Mesenchymal stem cell (in vitro differentiated cells and primary cell): ENCODE measurements at regions not wholly inside any gene's neighbourhood (a gene's known extent, or its start where the extent isn't known, plus 50 kb on each side); places are given as distances from the start of the nearest gene placed in this dataset.

Source experiments
- DNase-seq: peaks from one replicate; pipeline ENCODE4 v3.0.0-alpha.2; 2013
- H2AFZ ChIP-seq: one replicate; pipeline ENCODE4 v1.6.1; 2013; ENCODE audit warnings: low read depth, mild to moderate bottlenecking, control low read depth, inconsistent platforms, low read length, moderate library complexity
- H2AK5ac ChIP-seq: 2 replicates; pipeline ENCODE4 v1.6.1; 2013; ENCODE audit warnings: low read length, moderate library complexity, mild to moderate bottlenecking, inconsistent platforms; ENCODE audit not compliant: severe bottlenecking
- H2BK120ac ChIP-seq: one replicate; pipeline ENCODE4 v1.6.1; 2013; ENCODE audit warnings: low read depth, mild to moderate bottlenecking, inconsistent platforms, low read length, moderate library complexity
- H2BK12ac ChIP-seq, 2 experiments: one replicate each; pipeline ENCODE4 v1.6.1; 2013; ENCODE audit warnings: inconsistent platforms in 2 of 2, low read length in 2 of 2, mild to moderate bottlenecking in 2 of 2, moderate library complexity in 2 of 2, control low read depth in 1 of 2
- H2BK15ac ChIP-seq: one replicate; pipeline ENCODE4 v1.6.1; 2013; ENCODE audit warnings: mild to moderate bottlenecking, low read depth, inconsistent platforms; ENCODE audit not compliant: poor library complexity, severe bottlenecking
- H2BK5ac ChIP-seq: 2 replicates; pipeline ENCODE4 v1.6.1; 2013; ENCODE audit warnings: low read depth, mild to moderate bottlenecking, low read length, control low read depth, inconsistent platforms; ENCODE audit not compliant: poor library complexity, severe bottlenecking
- H3K14ac ChIP-seq, 2 experiments: one replicate each; pipeline ENCODE4 v1.6.1; 2013; ENCODE audit warnings: inconsistent platforms in 2 of 2, low read length in 2 of 2, control low read depth in 1 of 2, mild to moderate bottlenecking in 1 of 2, moderate library complexity in 1 of 2
- H3K18ac ChIP-seq, 2 experiments: one replicate each; pipeline ENCODE4 v1.6.1; 2013; ENCODE audit warnings: inconsistent platforms in 2 of 2, low read length in 2 of 2, control low read depth in 1 of 2, low read depth in 1 of 2, mild to moderate bottlenecking in 1 of 2
- H3K23ac ChIP-seq, 2 experiments: one replicate each; pipeline ENCODE4 v1.6.1; 2013; ENCODE audit warnings: inconsistent platforms in 2 of 2, low read length in 2 of 2, mild to moderate bottlenecking in 2 of 2, moderate library complexity in 2 of 2, control low read depth in 1 of 2
- H3K27ac ChIP-seq: 2 replicates; pipeline ENCODE4 v1.5.1; 2013; ENCODE audit warnings: mild to moderate bottlenecking, moderate library complexity, low read length, control low read depth, inconsistent platforms; ENCODE audit not compliant: poor library complexity, severe bottlenecking
- H3K27me3 ChIP-seq, 2 experiments: 2 replicates each; pipeline versions ENCODE4 v1.6.1 to v1.7.0; 2013; ENCODE audit warnings: low read length in 2 of 2, mild to moderate bottlenecking in 2 of 2, moderate library complexity in 2 of 2, control low read depth in 1 of 2, inconsistent platforms in 1 of 2; ENCODE audit not compliant: control insufficient read depth in 1 of 2, insufficient read depth in 1 of 2
- H3K36me3 ChIP-seq, 2 experiments: 2 replicates each; pipeline versions ENCODE4 v1.6.1 to v1.7.0; 2013; ENCODE audit warnings: low read length in 2 of 2, control low read depth in 1 of 2, inconsistent platforms in 1 of 2, low read depth in 1 of 2, mild to moderate bottlenecking in 1 of 2; ENCODE audit not compliant: insufficient read depth in 2 of 2, control insufficient read depth in 1 of 2
- H3K4ac ChIP-seq, 2 experiments: one replicate each; pipeline ENCODE4 v1.6.1; 2013; ENCODE audit warnings: inconsistent platforms in 2 of 2, low read length in 2 of 2, mild to moderate bottlenecking in 2 of 2, moderate library complexity in 2 of 2, control low read depth in 1 of 2, low read depth in 1 of 2
- H3K4me1 ChIP-seq: 2 replicates; pipeline ENCODE4 v1.6.1; 2013; ENCODE audit warnings: low read depth, low read length, control low read depth; ENCODE audit not compliant: control insufficient read depth, insufficient read depth
- H3K4me2 ChIP-seq: 2 replicates; pipeline ENCODE4 v1.6.1; 2013; ENCODE audit warnings: low read length, mild to moderate bottlenecking, inconsistent platforms; ENCODE audit not compliant: poor library complexity, severe bottlenecking
- H3K4me3 ChIP-seq, 2 experiments: 2 replicates each; pipeline versions ENCODE4 v1.5.1 to v1.7.0; 2013; ENCODE audit warnings: low read length in 2 of 2, mild to moderate bottlenecking in 2 of 2, control low read depth in 1 of 2, low read depth in 1 of 2; ENCODE audit not compliant: insufficient read depth in 1 of 2
- H3K79me1 ChIP-seq: replicated peaks from 2 replicates; pipeline ENCODE4 v1.6.1; 2013; ENCODE audit warnings: mild to moderate bottlenecking, control low read depth, low read length, inconsistent platforms; ENCODE audit not compliant: poor library complexity, severe bottlenecking
- H3K9ac ChIP-seq: 2 replicates; pipeline ENCODE4 v1.7.0; 2013; ENCODE audit warnings: mild to moderate bottlenecking, low read length, moderate library complexity
- H3K9me3 ChIP-seq: 2 replicates; pipeline ENCODE4 v1.7.0; 2013; ENCODE audit warnings: mild to moderate bottlenecking, low read length; ENCODE audit not compliant: control insufficient read depth
- H4K8ac ChIP-seq: one replicate; pipeline ENCODE4 v1.6.1; 2013; ENCODE audit warnings: inconsistent platforms, mild to moderate bottlenecking, low read length, moderate library complexity
- H4K91ac ChIP-seq: one replicate; pipeline ENCODE4 v1.6.1; 2013; ENCODE audit warnings: mild to moderate bottlenecking, low read length, inconsistent platforms
- WGBS: methylation state at CpG from one replicate; pipeline ENCODE4 v1.1.7; 2013; ENCODE audit warnings: mixed read lengths; 5-methylcytosine and 5-hydroxymethylcytosine counted together

GRCh38 chr10:78787125-78787524 lies 281.6 kb upstream of the ZMIZ1 start:
- no peak overlapping the region for H2BK120ac ChIP-seq
- no peak overlapping the region for H4K91ac ChIP-seq
- no peak overlapping the region for H2BK12ac ChIP-seq
- H3K4me1 ChIP-seq = no peaks in the 10 kb centered on the region
- H3K14ac ChIP-seq = no peak overlapping the region
- H3K27ac ChIP-seq = no peak overlapping the region
- H2BK5ac ChIP-seq = no peak overlapping the region
- H3K9me3 ChIP-seq = peaks cover 14% of the 10 kb centered on the region
- H4K8ac ChIP-seq = no peak overlapping the region
- H3K18ac ChIP-seq = no peak overlapping the region
- no peak overlapping the region for H2BK15ac ChIP-seq
- no peak overlapping the region for H3K4me2 ChIP-seq
- H3K23ac ChIP-seq = no peak overlapping the region
- H2AFZ ChIP-seq = no peak overlapping the region
- H2AK5ac ChIP-seq = no peak overlapping the region
- no peaks in the 10 kb centered on the region for H3K79me1 ChIP-seq
- WGBS = 90% methylated on average over 1 of the region's 2 CpGs
- no peaks in the 10 kb centered on the region for H3K27me3 ChIP-seq
- no peak overlapping the region for H3K9ac ChIP-seq
- no peak overlapping the region for H3K4me3 ChIP-seq
- no peaks in the 10 kb centered on the region for H3K36me3 ChIP-seq
- DNase-seq = no peak
- H3K4ac ChIP-seq = no peak overlapping the region

GRCh38 chr10:78794736-78795455 lies 273.9 kb upstream of the ZMIZ1 start:
- WGBS = 80% methylated on average over 6 of the region's 7 CpGs
- Histone ChIP-seq H2BK15ac (no peak overlapping the region), H3K27me3 (peaks cover 0 to 22% of the 10 kb centered on the region in 2 experiments), H3K36me3 (no peaks in the 10 kb centered on the region), H3K9me3 (peaks cover 8% of the 10 kb centered on the region), H2AK5ac (no peak overlapping the region), H3K4me3 (no peak overlapping the region), H3K79me1 (no peaks in the 10 kb centered on the region), H2AFZ (no peak overlapping the region), H3K14ac (no peak overlapping the region), H3K23ac (no peak overlapping the region), H3K4me2 (no peak overlapping the region), H2BK120ac (no peak overlapping the region), H3K9ac (no peak overlapping the region), H2BK12ac (no peak overlapping the region), H4K91ac (peak overlapping the region; percentile 28), H2BK5ac (no peak overlapping the region), H3K4me1 (no peaks in the 10 kb centered on the region), H3K27ac (no peak overlapping the region), H4K8ac (no peak overlapping the region), H3K4ac (no peak overlapping the region), H3K18ac (no peak overlapping the region)
- DNase-seq = no peak

- H2AK5ac ChIP-seq = no peak overlapping the region
- no peak overlapping the region for H2BK15ac ChIP-seq
- H3K23ac ChIP-seq = no peak overlapping the region
- H2BK120ac ChIP-seq = no peak overlapping the region
- H3K18ac ChIP-seq = no peak overlapping the region
- H3K4me1 ChIP-seq = peaks cover 5% of the 10 kb centered on the region
- no peaks in the 10 kb centered on the region for H3K79me1 ChIP-seq
- H4K8ac ChIP-seq = no peak overlapping the region
- H3K4me3 ChIP-seq = no peak overlapping the region
- no peak overlapping the region for H2AFZ ChIP-seq
- no peak overlapping the region for H4K91ac ChIP-seq
- H3K9me3 ChIP-seq = no peaks in the 10 kb centered on the region
- no peak overlapping the region for H3K4me2 ChIP-seq
- no peak overlapping the region for H3K27ac ChIP-seq
- DNase-seq = no peak
- H3K14ac ChIP-seq = no peak overlapping the region
- H2BK5ac ChIP-seq = no peak overlapping the region
- peaks cover 0 to 48% of the 10 kb centered on the region in 2 experiments for H3K27me3 ChIP-seq
- no peaks in the 10 kb centered on the region for H3K36me3 ChIP-seq
- no peak overlapping the region for H3K9ac ChIP-seq
- WGBS = 91% methylated on average over 6 of the region's 6 CpGs
- no peak overlapping the region for H3K4ac ChIP-seq
- H2BK12ac ChIP-seq = no peak overlapping the region
Observed at GRCh38 chr10:78798976-78799730, 269.6 kb upstream of the ZMIZ1 start.

- no peak overlapping the region for H2AK5ac ChIP-seq
- no peak overlapping the region for H2BK120ac ChIP-seq
- H3K27me3 ChIP-seq = peaks cover 0 to 48% of the 10 kb centered on the region in 2 experiments
- no peak overlapping the region for H2AFZ ChIP-seq
- 94% methylated on average over 4 of the region's 5 CpGs for WGBS
- H3K36me3 ChIP-seq = no peaks in the 10 kb centered on the region
- H3K4me1 ChIP-seq = peaks cover 10% of the 10 kb centered on the region
- no peak overlapping the region for H3K4me2 ChIP-seq
- no peak overlapping the region for H3K9ac ChIP-seq
- DNase-seq = no peak
- no peak overlapping the region for H2BK5ac ChIP-seq
- H3K4ac ChIP-seq = no peak overlapping the region
- H4K8ac ChIP-seq = no peak overlapping the region
- H3K23ac ChIP-seq = peak overlapping the region in 1 of 2 experiments; percentile 53
- no peak overlapping the region for H2BK15ac ChIP-seq
- no peaks in the 10 kb centered on the region for H3K9me3 ChIP-seq
- no peak overlapping the region for H3K18ac ChIP-seq
- H3K14ac ChIP-seq = no peak overlapping the region
- no peak overlapping the region for H3K4me3 ChIP-seq
- no peak overlapping the region for H3K27ac ChIP-seq
- H2BK12ac ChIP-seq = no peak overlapping the region
- H4K91ac ChIP-seq = no peak overlapping the region
- no peaks in the 10 kb centered on the region for H3K79me1 ChIP-seq
Observed at GRCh38 chr10:78800006-78800405, 268.8 kb upstream of the ZMIZ1 start.
